ENCODE measurements at regions not wholly inside any gene's neighbourhood (a gene's known extent, or its start where the extent isn't known, plus 50 kb on each side); places are given as distances from the start of the nearest gene placed in this dataset.
A peak's percentile ranks its signal among the peaks of the same experiment; 100 is the strongest.

DNA sequence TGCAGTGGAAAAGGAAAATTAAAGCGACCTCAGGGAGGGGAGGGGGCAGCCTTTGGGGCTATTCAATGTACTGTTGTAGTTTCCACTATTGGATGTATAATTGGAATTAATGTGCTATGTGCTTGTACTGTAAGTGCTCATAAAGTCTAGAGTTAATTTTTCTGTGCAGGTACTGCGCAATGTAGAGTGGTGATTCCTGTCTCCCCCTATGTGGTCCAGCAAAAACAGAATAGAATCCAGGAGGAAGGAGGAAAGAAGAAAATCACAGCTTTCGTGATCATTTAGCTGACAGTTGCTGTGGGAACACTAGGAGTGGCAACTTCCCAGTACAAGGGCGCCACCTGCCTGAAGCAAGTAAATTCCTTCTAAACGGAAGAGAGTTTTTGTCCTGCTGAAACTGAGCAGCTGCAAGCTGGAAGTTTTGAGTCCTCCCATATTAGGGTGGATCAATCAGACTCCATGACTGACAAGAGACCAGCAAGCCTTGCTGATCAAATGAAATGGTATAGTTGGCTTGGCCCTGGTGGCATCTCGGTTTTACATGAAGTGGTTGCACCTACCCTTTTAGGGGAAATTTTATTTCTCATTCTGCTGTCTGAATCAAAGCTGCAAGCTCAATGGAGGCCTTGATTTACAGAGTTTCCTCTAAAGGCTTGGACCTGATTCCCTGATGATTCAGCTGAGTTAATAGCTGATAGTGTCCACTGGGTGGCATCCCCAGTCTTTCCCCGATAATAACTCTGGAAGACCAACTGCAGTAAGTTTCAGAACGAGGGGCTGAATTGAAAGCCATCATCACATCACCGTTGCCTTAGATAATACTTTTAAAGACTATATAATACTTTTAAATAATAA lies 299.8 kb downstream of the HGF start:
- TF ChIP-seq, protein P1, sequence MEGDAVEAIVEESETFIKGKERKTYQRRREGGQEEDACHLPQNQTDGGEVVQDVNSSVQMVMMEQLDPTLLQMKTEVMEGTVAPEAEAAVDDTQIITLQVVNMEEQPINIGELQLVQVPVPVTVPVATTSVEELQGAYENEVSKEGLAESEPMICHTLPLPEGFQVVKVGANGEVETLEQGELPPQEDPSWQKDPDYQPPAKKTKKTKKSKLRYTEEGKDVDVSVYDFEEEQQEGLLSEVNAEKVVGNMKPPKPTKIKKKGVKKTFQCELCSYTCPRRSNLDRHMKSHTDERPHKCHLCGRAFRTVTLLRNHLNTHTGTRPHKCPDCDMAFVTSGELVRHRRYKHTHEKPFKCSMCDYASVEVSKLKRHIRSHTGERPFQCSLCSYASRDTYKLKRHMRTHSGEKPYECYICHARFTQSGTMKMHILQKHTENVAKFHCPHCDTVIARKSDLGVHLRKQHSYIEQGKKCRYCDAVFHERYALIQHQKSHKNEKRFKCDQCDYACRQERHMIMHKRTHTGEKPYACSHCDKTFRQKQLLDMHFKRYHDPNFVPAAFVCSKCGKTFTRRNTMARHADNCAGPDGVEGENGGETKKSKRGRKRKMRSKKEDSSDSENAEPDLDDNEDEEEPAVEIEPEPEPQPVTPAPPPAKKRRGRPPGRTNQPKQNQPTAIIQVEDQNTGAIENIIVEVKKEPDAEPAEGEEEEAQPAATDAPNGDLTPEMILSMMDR (IDR thresholded peaks at IDR 0.05): peak; percentile 40 to 84 (median 55)
- no peak for TF ChIP-seq POLR2A (IDR thresholded peaks at IDR 0.05)
